GM19238 (cell line): ENCODE measurements at regions not wholly inside any gene's neighbourhood (a gene's known extent, or its start where the extent isn't known, plus 50 kb on each side); places are given as distances from the start of the nearest gene placed in this dataset.

ENCODE experiments used
- DNase-seq: peaks from one replicate; pipeline ENCODE4 v3.0.0; 2011; ENCODE audit warnings: low spot score; ENCODE audit not compliant: insufficient read length

GRCh38 chr4:45795135-45795534 is 328.7 kb downstream of the GABRG1 start:
- no peak for DNase-seq

DNA sequence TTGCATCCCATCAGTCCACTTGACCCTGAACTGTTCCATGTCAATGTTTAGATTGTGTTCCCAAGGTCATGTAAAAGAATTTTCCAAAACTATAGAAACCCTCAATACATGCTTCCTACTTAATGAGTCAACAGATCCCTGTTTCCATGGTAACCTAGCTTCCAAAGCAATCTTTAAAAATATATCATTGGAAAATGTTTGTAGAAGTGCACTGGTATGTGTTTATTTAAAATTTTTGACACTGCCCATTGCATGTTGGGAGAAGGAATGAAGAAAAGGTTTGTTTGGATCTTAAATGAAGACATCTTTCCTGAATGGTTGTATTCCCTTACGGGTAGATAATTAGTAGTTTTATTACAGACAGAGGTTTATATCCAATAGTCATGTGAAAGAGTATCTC is 345.3 kb downstream of the GABRG1 start:
- DNase-seq = no peak

DNA sequence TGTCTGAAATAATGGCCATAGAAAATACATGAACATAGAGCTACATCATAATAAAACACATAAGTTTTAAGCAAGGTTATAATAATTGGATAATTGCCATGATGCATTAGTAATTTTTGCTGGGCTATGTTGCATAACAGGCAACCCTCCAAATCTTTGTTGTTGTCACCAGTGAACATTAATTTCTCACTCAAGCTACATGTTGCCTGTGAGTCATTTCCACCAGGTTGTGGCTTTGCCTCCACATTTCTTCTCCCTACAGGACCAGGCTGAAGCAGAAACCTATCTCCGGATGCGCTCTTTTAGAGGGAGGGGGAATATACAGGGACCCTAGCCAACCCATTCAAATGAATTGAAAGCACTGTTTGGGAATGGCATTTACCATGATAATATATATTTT is 347.7 kb downstream of the GABRG1 start:
- no peak for DNase-seq

- no peak for DNase-seq
Measured at GRCh38 chr4:45770958-45771357, 352.9 kb downstream of the GABRG1 start.

DNA sequence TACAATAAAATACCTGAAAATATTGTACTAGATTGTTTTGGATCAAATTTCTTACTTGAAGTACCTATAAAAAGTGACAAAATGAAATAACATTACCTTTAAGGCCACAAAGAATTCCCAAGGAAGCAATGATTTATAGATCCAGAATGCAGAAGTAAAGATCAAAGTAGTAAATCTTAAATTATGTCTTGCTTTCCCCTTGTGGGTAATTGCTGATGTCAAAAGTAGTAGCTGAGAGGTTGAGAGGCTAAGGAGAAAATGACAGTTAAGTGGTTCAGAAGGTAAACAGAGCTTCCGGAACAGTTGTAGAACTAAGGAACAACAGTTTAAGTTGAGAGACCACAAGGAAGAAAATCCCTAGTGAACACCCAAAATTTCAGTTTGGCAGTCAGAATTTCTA is 358.3 kb downstream of the GABRG1 start:
- DNase-seq = no peak

GRCh38 chr4:45751877-45752530 is 371.9 kb downstream of the GABRG1 start:
- DNase-seq = no peak

GRCh38 chr4:45750721-45751120 is 373.1 kb downstream of the GABRG1 start:
- no peak for DNase-seq

GRCh38 chr4:45745741-45746140 is 378.1 kb downstream of the GABRG1 start:
- DNase-seq = no peak

- no peak for DNase-seq
Measured at GRCh38 chr4:45741897-45742296, 382.0 kb downstream of the GABRG1 start.

DNA sequence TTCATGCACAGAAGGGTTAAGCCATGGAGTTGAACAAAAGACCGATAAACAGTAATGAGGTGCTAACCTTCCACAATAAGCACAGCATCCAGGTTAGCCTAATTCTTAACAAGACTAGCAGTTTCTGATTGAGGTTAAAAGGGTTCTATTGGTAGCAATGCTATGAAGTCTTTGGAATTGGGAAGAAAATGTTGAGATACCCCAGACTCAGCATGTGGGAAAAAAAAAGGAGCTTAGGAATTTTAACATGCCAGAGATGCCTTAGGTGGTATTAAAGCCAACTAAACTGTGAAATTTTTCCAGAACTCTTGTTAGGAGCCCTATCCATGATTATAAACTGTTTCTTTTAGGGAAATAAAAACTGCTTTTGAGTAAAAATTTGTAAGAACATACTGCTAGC is 391.7 kb downstream of the GABRG1 start:
- DNase-seq = no peak

DNA sequence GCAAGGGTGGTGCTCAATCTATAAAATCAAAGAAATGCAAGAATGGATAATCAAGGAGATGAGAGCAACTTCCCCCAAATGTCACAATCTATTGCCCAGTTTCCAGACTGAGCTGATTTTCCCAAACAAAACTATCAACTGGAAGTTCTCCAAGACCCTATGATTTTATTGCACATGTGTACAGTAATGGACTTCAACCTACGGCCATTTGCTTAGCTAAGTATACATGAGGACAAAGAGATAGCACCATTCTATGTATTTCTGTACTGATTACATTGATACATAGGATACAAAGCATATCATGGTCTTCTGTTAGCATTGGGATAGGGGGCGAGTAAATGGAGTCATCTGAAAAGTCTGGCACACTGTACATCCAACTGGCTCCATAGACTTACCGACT is 407.8 kb downstream of the GABRG1 start:
- DNase-seq = no peak

- DNase-seq = no peak
Measured at GRCh38 chr4:45713996-45714395, 409.9 kb downstream of the GABRG1 start.

DNA sequence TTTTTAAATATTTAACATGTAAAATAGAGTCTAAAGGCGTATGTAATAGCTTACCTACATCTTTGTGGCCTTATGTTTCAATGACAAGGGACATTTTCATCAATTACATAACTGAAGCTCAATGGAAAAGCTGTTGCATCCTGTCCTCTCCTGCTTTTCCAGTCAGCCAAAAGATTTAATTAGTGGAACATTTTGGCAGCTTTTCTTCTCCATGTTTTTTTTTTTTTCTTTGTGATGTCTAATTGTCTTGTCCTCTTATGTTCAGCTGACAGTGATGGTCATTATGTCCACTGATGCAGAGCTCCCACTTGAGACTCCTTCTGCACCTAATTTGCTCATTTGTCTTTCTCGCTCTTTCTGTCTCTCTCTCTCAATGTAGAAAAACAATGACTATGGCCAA is 422.2 kb downstream of the GABRG1 start:
- no peak for DNase-seq

- DNase-seq = no peak
Measured at GRCh38 chr4:45693746-45694145, 430.1 kb downstream of the GABRG1 start.

- DNase-seq = no peak
Measured at GRCh38 chr4:45692131-45692735, 431.6 kb downstream of the GABRG1 start.

GRCh38 chr4:45688341-45688740 is 435.5 kb downstream of the GABRG1 start:
- DNase-seq = no peak

DNA sequence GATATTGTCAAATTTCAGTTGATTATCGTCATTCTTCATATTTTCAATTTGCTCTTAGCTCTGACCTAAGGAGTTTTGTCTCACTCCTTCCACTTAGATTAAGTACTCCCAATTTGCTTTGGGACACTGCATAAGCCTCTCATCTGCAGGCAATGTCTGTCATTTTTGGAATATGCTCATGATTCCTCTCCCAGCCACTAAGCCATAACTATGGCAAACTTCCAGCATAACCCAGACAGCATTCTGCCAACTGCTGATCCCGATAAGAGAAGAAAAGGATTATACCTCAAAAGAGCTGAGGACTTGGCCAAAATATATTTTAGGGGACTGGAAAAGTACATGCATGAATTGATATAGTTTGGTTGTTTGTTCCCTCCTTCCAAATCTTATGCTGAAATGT is 444.4 kb downstream of the GABRG1 start:
- no peak for DNase-seq

GRCh38 chr4:45668128-45668527 is 455.7 kb downstream of the GABRG1 start:
- no peak for DNase-seq

DNA sequence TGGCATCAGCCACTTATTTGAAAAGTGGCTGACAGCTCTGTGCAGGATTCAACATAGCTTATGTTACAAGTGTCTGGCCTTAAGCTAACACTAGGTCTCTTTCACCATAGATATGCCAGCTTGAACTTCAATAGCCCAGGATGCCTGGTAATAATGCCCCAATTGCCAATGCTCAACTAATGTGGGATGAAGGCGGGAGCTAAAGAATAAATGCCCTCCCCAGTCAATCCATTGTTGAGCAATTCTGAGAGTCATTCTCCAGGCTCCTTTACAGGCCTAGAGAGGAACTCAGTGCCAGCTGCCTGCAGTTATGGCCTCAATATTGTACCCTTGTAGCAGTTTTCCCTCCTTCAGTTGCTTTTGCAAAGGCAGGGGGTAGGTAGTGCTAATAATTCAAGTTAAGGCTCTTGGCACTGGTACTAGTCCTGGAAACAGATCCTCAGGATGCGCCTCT is 460.2 kb downstream of the GABRG1 start:
- no peak for DNase-seq

DNA sequence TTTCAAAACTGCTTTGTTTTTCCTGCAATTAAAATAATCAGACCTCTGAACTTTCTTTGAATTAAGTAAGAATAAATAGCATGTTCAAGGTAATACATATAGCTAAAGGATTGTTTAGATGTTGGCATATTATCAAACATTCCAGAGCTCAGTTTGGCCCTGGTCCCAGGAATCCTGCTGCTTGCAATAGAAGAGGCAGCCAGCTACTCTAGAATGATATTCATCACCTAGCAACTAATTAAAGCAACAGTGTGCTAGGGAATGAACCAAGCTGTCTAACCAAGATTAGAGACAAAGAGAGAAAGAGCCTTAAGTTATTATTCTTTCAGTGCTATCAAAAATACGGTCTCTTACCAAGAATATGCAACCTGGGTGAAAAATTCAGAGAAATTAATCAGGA is 460.9 kb downstream of the GABRG1 start:
- DNase-seq = no peak

GRCh38 chr4:45661893-45662292 is 462.0 kb downstream of the GABRG1 start:
- DNase-seq = no peak

DNA sequence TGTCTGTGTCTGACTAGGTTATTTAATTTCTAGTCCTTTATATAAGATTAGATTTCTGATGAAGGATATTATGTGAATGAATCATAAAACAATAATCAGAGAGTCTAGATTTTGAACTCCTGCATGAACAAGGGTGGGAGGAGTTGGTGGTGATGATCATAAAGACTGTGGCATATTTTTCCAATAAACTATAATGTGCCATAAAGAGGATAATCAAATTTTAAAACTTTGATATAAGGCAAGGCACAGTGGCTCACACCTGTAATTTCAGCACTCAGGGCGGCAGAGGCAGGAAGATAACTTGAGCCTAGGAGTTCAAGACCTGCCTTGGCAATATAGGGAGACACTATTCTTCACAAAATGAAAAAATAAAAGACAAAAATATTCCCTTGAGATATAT is 473.3 kb downstream of the GABRG1 start:
- no peak for DNase-seq

- no peak for DNase-seq
Measured at GRCh38 chr4:45648846-45649245, 475.0 kb downstream of the GABRG1 start.
